NB4 (cell line): ENCODE measurements at regions not wholly inside any gene's neighbourhood (a gene's known extent, or its start where the extent isn't known, plus 50 kb on each side); places are given as distances from the start of the nearest gene placed in this dataset.

Experiments
- CTCF ChIP-seq: IDR thresholded peaks from one replicate; pipeline ENCODE4 v1.5.1; 2012; ENCODE audit warnings: low read depth, low read length
- MYC ChIP-seq: IDR thresholded peaks from 2 replicates; pipeline ENCODE4 v1.6.1; 2011; ENCODE audit warnings: low read depth, low read length
- POLR2A ChIP-seq: IDR thresholded peaks from 2 replicates; pipeline ENCODE4 v1.6.1; 2011; ENCODE audit warnings: mild to moderate bottlenecking; ENCODE audit not compliant: insufficient read length; ENCODE audit errors: extremely low read depth

DNA sequence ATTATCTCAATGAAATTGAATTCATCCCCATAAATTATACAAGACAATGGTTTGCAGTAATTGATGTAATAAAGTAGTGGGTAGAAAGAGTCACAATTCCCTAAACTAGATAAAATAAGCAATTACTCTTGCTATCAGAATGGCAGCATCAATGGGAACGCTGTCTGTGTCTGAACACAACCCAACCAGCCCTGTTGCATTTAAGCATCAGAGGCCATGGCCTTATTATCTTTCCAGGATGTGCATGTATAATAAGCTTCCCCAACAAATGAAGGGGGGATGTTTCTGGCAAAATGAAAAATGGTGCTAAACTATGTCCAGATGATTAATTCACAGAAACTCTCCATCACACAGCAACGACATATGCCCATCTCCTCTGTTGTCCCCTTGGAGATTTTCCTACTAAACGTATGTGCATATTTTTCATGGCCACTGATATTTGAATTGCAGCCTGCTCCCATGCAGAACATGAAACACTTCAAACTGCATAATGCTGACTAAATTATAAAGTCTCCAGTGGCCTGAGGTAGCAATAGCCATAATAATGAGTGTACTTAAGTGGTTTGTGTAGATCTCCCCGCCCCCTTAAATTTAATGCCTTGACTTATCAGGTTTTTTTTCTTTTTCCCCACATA, 306.9 kb upstream of the ADAMTS16 start:
- TF ChIP-seq CTCF (no peak), POLR2A (no peak), MYC (no peak)
